ENCODE measurements at regions not wholly inside any gene's neighbourhood (a gene's known extent, or its start where the extent isn't known, plus 50 kb on each side); places are given as distances from the start of the nearest gene placed in this dataset.
"Not testable (repeated sequence)": the region's sequence is repeated elsewhere in the genome, so short reads cannot be mapped to it uniquely, and the experiment has no call there.

- DNase-seq (ENCODE audit: low spot score): not testable (repeated sequence)
Observed at GRCh38 chr10:22467393-22467792, 122.1 kb downstream of the SPAG6 start.

DNA sequence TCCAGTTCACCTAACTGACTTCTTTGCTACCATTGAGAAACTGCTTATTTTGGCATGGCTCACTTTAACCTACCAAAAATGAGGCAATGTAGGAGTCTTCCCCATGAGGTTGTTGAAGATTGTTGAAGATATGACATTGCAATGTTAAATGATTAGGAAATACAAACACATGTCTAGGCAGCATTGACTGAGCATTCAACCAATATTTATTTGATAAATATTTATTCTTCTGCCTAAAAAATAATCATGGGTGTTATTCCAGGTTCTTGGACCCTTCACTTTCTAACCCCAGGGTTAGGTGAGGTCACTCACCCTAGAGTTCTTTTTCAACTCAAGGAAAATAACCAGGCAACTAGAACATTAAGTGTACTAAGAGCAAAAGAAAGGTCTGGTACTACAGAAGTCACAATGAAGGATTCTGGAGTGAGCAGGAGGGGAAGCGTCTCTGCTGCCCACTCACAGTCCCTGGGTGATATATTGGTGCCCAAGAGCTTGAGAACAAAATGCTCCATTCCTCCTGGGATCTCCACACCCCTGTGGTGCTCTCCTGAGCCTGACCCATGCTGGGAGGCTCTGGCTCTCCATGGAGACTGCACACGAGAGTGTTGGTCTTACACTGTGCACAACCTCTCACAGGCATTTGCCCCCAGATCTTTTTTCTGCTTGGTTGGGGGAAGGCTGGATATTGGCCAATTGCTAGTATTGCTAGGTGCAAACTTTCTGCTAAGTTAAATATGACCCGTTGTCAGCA is 123.4 kb downstream of the SPAG6 start:
- no peak for DNase-seq (ENCODE audit: low spot score)

GRCh38 chr10:22473044-22473443 is 127.7 kb downstream of the SPAG6 start:
- no peak for DNase-seq (ENCODE audit: low spot score)

- no peak for DNase-seq (ENCODE audit: low spot score)
Observed at GRCh38 chr10:22473459-22473858, 128.2 kb downstream of the SPAG6 start.

DNA sequence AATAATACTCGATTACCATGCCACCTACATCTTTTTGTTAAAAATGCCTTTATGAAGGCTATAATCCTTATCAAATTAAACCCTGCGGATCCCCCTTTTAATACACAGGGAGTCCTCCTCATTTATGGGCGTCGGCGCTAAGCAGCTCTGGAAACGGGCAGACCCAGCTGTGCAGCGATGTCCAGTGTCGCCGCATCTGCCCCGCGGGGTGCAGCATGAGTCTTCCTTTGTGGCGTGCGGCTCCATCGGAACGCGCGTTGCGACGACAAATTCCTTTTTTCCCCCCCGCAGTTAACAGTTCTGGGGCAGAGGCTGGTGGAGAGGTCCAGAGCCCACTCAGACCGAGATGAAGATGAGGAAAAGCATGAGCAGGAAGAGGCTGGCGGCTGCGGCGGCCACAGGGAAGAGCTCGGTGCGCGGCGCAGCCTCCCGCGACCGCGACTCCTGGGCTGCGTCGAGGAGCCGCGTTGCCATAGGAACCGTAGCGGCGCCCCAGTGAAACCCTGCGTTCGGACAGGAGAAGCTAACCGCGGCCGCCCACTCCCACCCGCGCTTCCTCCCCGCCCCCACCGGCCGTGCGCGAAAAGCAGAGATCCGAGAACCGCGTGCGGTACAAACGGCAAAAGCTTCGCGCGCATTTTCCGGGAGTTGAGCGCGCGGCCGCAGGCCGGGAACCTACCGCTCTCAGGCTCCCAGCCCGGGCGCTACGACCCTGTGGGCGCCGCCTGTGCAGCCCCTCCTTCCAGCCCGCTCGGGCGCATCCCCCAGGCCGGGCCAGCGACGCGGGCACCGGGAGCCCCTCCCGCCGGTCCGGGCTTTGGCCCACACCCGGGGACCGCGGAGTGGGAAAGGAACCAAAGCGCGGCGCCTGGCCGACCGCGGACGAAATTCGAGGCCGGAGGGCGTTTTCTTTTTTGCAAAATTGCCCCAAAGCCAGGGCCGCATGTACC is 130.6 kb downstream of the SPAG6 start:
- no peak for DNase-seq (ENCODE audit: low spot score)

- no peak for DNase-seq (ENCODE audit: low spot score)
Observed at GRCh38 chr10:22476601-22477321, 131.5 kb downstream of the SPAG6 start.

- no peak for DNase-seq (ENCODE audit: low spot score)
Observed at GRCh38 chr10:22477334-22478287, 132.3 kb downstream of the SPAG6 start.

GRCh38 chr10:22478555-22479334 is 133.4 kb downstream of the SPAG6 start:
- no peak for DNase-seq (ENCODE audit: low spot score)

DNA sequence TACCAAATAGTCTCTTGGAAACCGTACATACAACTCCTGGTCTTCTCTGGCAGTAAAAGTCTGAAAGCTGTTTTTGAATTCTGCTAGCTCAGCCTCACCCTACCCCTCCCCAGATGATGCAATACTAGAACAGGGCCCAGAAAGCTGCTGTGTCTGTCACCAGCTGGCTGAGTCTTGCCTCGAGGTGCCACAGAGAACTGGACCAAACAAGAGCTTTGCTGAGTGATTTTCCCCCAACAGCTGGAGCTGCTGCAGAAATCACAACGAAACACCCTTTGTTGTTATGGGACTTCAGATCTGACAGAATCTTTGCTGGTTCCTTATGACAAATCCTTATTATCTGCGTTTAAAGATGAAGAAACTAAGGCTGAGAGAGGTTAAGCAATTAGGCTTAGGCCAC is 134.1 kb downstream of the SPAG6 start:
- DNase-seq (ENCODE audit: low spot score): peak; percentile 7

DNA sequence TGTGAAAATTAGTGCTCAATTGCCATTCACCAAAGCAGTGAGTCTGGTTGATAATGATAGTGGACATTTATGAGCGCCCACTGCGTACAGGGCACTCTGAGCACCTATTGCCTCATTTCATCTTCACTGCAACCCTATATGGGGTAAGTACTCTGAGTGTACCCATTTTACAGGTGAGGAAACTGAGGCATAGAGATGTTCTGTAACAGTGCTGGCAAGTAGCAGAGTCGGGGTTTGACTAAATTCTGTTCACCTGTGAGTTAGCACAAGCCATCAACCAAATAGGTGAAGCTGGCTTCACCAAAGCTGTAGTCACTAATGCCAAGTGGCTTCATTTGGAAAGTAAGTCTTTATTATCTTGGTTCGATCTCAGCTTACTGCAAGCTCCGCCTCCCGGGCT is 135.8 kb downstream of the SPAG6 start:
- no peak for DNase-seq (ENCODE audit: low spot score)

GRCh38 chr10:22481687-22482539 is 136.6 kb downstream of the SPAG6 start:
- peak; percentile 14 for DNase-seq (ENCODE audit: low spot score)

- DNase-seq (ENCODE audit: low spot score): no peak
Observed at GRCh38 chr10:22483132-22483531, 137.8 kb downstream of the SPAG6 start.

Measured in H4 (cell line).